GM19035 (cell line): ENCODE measurements at regions not wholly inside any gene's neighbourhood (a gene's known extent, or its start where the extent isn't known, plus 50 kb on each side); places are given as distances from the start of the nearest gene placed in this dataset.

ENCODE experiments used
- ATAC-seq: cut with Tn5 transposase; IDR thresholded peaks from one replicate; pipeline ENCODE4 v1.9.1; 2021; ENCODE audit not compliant: unreplicated experiment

DNA sequence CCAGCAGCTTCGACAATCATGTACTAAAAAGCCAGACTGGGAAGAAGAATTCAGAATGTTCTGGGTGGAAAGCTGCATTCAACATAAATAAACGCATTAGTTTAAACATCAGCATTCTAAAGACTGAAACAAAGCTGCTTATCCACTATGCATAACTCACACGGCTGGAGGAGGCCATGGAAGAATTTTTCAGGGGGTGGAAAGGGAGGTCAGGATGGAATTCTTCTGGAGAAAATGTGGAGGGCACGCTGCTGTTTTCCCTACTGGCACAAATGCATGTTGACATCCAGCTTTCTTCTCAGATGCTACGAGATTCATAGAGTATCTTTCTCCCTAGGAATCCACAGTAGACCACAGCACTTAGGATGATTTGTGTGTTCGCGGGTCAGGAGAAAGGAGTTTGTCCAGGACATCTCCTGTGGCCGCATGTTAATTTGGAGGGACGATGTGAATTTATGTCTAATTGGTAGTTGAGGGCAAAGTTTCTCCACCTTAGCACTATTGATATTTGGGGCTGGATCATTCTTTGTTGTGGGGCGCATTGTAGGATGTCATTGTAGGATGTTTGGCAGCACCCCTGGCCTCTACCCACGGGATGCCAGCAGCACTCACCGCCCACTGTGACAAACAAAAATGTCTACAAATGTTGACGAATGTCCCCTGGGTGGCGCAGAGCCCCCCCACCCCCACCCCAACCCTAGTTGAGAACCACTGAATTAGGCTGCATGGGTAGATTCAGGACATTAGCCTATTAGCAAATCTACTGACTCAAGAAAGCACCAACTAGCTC, 86.5 kb upstream of the KAZN start:
- ATAC-seq: no peak

DNA sequence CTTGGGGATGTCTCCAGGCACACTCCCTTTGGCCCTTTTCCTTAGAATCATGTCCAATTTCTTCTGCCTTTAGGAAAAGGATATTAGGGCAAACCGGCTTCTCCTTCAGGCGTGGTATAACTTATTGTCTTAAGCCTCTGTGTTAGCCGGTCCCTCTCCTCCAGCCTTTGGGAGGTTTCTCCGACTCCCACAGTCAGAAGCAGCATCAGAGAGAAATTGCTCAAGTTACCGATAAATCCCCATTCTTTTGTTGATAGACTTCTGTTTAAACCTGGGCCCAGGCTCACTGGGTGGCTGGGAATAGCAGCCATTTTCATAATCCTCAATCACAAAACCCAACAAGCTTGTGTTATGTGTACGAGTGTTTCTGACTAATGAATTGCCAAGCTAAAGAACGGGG, 85.4 kb upstream of the KAZN start:
- no peak for ATAC-seq

DNA sequence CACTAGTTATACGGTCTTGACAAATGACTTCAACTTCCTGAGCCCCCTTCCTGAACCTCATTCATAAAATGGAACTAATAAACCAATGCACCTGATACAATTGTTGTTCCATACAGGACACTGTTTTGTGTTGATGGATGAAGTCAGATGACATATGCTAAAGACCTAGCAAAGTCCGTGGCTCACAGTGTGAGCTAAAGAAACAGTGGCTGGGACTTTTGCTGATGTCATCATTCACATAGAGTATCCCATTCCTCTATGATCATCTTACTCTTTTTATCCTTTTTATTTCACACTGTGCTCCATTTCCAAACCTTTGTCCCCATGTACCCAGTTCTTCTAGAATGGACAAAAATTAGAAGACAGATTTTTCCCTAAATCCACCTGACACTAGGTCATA, 83.7 kb upstream of the KAZN start:
- no peak for ATAC-seq

DNA sequence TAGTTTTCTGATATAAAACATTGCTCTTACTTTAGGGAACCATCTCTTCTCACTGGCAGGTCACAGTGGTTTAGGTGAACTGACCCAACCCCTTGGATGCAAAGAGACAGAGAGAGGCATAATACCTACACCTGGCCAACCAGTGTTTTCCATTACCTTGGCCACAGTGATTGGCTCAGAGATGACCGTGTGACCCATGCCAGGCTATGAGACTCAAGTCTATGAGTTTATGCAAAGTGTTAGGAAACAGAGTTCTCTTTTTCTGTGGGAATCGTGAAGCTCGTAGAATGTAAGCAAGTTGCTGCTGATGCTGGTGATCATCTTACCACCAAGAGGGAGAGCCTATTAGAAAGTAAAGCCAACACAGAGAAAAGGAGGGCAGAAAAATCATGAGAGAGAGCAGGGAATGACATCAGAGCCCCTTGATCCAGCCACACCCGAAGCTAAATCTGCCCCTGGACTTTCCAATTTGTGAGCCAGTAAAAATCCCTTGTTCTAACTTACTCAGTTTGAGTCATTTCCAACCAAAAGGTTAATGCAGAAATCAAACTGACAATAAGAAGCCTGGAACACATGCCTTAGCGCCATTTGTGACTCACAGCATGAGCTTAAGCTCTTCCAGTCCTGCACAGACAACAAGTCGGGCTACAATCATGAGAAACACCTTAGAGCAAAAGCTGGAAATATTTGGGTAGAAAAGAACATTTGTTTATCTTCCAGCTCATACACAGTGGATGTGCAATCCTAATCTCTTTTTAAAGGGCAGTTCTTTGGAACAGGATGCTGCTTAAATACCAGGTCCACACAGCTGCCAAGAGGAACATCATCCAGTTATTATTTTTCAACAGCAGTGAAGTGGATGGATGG, 81.3 kb upstream of the KAZN start:
- no peak for ATAC-seq

DNA sequence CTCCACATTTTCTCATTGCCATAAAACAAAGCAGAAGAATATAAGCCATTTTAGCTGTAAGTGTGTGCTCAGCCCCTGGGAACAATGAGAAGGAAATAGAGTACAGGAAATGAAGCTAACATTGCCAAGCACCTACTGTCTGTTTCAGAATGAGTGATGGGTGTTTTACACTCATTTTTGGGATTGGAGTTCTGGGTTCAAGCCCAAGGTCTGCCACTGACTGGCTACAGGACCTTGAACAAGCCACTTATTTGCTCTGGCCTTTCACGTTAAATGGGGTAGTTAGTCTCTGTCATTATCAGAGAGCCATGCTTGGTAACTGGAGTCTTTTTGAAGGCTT, 80.7 kb upstream of the KAZN start:
- ATAC-seq: no peak

DNA sequence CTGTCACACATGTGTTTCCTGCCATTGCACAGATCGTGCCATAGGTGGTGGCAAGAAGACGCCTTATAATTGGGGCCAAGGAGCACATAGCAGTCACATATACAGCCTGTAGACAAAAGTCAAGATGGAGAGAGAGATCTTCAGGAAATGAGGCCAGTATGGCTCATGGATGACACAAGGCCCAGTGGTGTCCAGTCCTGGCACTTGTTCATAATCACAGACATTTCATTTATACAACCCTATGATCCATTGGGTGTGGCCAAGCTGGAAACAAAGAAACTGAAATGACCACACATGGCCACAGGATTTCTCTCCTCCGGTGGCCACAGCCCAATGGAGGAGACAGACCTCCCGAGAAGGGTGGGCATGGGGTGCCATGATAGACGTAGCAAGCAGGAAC, 78.5 kb upstream of the KAZN start:
- no peak for ATAC-seq

DNA sequence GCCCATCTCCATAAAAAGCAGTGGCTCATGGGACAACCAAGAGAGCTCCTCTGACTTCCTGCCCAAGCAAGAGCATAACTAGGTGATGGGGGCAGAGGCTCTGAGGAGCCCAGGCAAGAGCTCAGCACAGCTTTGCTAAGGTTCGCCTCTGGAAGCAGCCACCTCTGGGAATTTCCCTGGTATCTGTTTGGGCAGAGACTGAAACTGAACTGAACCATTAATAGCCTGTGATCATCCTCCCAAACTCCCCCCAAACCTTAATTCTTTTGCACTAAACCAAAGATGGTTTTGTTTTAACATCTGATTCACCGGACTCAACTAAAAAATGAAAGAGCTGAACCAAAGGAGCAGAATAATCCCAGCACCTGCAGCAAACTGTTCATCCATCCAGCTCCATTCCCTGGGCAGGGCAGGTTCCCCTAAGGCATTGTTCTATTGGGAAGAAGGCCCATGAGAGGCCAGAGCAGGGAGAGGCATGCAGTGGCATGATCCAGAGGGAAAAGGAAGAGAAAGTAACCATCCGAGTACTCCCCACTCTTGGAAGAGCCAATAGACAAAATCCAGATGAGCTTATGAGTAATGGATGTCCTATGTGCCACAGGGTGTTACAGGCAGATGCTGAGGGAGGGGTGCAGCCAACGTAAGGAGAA, 77.8 kb upstream of the KAZN start:
- no peak for ATAC-seq

DNA sequence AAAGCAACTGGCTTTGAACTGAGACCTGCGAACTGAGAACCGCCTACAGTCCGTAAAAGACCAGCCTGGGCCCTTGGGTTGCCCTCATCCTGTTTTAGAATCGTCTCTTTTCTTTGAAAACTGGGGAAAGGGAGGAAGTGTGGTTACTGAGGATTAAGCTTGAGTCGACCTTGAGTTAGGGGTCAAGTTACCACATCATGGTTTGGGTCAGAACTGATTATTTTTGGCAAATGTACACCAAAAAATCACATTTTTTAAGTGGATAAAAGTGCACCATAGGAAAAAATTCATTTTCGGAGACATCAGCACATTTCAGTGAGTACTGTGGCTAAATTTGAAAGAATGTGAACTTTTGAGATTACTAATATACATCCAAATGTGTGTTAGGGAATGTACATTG, 76.9 kb upstream of the KAZN start:
- no peak for ATAC-seq

DNA sequence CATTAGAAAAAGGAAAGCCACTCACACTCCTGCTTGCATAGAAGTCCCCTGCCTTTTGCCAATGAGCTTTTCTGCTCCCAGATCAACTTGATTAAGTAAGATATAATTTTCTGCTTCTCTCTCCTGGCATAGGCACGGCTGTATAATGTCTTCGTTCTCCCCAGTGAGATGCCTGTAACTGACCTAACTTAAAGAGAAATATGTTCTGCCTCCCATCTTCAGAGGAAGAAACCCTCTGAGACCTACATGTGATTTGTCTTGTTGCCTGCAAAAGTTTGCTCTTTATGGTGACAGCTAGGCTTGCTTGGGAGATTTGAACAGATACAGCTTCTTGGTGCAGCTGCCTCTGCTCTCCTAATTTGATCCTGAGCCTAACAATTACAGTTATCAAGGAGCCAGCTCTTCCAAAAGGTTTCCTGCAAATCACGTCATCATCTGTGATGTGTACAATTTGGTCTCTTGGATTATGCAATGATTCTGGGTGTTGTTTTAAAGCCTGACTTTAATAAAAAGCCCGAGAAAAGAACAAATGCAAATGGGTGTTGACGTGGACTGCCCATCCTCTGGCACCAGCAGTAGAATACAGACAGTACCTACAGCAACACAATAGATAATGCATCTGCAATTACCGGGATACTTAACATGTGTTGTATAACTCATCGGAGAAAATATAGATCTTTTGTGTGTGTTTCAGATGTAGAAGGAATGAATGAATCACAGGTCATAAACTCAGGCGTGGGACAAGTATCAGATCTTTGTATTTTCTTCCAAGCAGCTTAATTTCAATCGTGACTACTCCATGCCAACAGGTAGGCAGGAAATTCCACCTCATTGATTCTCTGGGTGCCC, 76.2 kb upstream of the KAZN start:
- no peak for ATAC-seq

DNA sequence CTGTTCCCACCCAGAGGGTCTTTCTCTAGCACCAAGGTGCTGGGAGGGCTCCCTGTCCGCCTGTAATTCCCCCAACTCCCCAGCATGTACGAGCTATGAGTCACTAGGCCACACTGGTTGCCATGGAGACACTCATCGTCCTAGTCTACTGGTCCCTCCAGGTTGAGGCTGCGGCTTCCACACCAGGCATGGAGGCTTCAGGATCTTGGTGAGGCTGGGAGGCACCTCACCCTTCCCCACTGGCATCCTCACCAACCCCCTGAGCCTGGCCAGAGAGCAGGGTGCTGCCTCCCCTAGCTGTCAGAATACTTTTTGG, 75.6 kb upstream of the KAZN start:
- ATAC-seq: peak; percentile 67

DNA sequence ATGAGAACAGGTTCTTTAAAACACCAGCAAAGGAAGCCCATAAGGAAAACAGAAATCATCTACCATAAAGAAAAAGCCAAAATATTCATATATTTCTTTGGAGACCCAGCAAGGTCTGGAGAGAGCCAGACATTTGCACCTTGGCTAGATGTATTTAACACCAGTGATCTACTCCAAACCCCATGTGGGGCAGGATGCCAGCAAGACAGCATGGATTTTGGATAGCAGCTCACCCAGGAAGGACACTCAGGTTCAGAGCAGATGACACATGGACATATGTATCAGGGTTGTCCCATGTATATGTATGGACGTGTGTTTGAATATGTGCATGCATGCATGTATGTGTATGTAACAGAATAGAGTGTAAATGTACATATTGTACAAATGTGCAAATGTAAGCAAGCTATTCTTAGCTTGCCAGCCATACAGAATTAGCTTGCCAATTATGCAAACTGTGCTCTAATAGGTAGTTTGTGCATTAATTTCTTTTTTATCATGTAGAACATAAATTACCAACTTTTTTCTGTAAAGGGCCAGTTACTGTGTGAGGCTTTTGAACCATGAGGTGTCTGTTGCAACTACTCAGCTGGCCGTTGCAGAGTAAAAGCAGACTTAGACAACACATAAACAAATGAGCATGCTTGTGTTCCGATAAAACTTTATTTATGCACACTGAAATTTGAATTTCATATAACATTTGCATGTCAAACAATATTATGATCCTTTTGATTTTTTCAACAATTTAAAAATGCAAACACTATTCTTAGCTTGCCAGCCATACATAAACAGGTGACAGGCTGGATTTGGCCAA, 73.5 kb upstream of the KAZN start:
- no peak for ATAC-seq

DNA sequence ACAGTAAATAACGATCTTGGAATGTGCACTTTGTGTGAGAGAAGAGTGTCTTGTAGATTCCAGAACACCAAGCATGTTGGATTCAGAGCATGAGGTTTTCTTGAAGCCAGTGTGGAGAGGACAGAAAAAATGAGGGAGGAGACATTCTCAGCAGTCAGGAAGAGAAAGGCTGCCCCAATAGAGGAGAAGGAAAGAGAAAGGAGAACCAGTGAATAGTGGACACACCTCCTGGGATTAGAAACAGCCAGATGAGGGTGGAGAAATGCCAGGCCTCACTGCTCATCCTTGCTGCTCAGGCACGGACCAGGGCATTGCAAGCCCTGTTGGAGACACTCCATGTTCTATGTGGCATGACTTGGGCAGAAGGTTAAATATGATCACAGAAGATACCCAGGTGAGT, 69.0 kb upstream of the KAZN start:
- ATAC-seq: no peak

DNA sequence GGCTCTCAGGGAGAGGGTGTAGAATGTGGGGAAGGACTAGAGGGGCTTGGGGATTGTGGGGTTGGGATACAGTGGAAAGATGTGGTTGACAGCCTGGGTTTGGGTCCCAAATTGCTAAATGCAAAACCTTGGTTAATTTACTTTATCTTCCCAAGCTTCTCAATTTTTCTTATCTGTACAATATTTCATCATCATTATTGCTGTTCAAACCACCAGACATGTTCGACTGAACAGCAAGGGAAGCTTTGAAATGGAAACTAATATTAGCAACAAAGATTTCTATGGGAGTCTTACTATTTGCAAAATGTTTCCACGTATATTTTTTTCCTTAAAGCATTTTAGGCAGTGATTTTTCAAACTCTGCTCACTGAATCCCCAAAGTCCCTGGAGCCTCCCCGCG, 67.0 kb upstream of the KAZN start:
- ATAC-seq: no peak

DNA sequence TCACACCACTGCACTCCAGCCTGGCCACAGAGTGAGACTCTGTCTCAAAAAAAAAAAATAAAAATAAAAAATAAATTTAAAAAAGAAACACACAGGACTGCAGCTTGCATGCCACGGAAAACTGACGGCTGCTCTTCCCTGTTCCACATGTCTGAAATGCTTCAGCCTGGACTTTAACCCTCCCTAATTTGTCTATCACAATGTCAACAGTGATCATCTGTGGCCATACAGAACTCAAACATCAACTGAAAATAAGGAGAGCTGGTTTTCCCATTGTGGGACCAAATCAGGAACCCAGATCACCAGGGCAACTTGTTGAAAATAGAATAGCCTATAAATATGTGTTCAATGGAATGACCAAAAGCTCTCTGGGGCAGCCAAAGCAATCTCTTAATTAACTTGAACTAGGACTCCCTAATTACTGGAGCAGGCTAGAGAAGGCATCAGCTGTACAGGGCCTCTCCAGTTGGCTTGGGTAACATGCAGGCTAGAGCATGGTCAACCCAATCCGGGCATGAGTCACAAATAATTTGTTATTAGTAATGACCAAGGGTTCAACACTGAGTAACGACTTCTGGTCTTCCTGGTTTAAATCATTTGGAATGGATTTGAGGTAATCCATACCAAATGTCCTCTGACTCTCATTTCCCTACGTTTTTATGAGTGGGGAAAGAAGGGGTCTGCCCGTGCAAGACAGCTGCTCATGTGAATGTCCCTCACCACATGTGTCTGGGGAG, 62.7 kb upstream of the KAZN start:
- ATAC-seq: no peak

DNA sequence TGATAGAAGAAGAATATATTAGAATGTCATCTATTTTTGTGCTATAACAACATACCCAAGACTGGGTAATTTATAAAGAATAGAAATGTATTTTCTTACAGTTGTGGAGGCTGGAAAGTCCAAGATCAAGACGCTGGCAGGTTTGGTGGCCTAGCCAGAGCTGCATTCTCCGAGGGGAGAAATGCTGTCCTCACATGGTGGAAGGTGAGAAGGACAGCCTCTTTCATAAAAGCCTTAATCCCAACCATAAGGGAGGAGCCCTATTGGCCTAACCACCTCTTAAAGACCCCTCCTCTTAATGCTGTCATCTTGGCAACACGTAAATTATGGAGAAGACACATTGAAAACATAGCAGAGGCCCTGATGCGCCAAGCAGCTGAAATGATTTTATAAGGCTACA, 60.1 kb upstream of the KAZN start:
- ATAC-seq: no peak

DNA sequence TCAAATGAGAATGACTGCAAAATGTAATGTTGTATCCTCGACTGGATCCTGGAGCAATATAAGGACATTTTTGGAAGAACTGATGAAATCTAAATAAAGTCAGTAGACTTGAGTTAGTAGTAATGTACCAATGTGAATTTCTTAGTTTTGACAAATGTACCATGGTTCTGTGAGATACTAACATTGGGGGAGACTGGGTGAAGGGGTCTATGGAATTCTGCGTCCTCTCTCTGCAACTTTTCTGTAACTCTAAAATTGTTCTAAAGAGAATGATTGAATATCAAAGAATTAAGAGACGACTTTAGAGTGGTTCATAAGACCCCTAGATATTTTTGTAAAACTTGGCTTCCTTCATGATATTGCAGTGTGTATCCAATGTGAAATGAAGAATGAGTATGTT, 59.2 kb upstream of the KAZN start:
- no peak for ATAC-seq

DNA sequence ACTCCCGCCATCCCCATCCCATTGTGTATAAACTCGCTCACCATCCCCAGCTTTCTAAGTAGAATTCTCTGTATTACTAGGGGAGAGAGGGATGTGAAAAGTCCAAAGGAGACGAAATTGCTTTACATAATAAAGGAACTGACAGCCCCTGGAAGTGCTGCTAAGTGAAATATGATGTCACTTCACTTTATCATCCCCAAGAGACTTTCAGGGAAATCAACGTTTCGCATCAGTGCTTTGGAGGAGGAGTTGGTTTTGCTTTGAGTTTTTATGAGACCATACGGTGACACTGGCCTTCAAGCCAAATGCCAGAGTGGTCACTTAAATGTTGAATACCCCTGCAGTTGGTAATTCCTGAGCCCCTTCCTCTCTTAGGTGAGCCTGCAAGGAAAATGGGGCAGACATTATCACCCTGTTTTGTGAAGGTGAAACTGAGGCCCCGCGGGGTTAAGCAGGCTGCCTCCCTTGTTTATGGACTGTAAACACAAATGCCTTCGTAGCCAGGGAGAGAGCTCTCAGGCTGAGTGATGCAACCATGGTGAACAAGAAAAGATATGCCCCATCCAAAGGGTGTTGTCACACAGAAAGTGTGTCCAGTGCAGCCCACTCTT, 58.4 kb upstream of the KAZN start:
- no peak for ATAC-seq

DNA sequence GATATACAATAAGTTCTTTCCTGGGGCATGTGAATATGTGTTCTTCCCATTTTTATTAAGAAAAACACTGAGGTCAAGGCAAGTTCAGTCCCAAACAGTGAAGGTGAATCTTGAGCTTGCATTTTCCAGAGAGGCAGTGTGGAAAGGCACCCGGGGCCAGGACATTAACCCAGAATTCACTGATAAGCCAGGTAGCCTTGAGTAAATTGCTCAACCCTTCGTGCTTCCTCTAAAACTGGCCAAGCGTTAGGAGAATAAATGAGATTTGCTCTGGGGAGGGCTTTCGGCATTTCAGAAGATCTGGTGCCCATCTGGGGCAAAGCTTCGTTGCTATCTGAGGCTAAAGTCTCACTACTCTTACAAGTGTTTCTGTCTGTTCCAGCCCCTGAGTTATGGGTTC, 57.1 kb upstream of the KAZN start:
- ATAC-seq: no peak

DNA sequence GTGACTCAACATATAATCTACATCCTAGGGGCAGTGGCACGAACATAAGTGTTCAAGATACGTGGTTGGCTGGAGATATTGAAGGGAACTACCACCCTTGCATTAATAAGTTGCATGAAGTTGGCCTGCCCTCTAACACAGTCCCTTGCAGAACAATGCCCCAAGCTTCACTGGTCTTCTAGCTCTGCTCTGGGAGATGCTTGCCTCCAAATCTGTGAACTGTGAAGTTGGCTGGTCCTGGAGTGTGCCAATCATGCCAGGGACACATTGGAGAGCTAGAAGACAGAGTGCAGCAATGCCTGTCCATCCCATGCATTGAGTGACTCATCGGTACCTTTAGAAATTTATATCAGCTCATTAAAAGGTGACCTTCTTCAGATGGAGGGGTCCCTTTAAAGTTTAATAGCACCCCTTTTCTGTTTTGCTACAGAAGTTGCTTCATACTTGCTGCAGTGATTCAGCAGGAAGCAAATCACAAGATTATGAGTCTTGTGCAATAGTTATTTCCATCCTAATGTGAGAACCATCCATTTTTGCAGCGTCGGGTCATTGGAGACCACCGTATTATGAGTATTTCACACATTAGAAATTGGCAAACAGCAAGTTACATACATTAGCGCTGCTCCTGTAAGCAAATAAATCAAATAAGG, 55.2 kb upstream of the KAZN start:
- no peak for ATAC-seq
